ENCODE measurements at regions not wholly inside any gene's neighbourhood (a gene's known extent, or its start where the extent isn't known, plus 50 kb on each side); places are given as distances from the start of the nearest gene placed in this dataset.
"Not testable (repeated sequence)": the region's sequence is repeated elsewhere in the genome, so short reads cannot be mapped to it uniquely, and the experiment has no call there.

DNA sequence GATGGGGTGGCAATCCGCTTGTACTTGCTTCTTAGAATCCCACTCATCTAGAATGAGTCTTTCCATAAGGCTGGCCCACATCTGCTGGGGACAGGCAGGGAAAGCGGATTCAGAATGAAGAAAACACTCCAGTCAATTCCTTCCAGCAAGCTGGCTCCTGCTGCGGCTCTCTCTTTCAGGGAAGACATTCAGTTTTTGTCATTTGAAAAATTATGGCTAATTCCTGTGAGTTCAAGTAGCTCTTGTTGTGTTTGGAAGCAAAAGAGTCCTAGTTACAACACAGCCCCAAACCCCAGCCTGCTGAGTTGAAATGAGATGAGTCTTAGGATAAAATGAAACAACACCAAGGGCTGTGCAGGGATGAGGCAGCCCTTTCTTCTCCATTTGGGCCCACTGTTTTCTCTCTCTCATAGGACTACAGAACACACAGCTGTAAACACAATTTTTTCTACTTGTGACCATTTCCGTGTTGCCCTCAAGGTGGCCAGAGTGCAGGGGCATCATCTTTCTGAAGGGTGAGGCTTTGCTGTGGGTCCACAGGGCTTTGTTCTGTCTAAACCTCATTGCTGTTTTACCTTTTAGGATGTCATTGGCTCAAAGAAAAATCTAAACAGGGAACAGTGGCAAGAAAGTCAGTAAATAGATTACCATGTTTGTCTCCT lies 90.8 kb upstream of the EEPD1 start:
- peaks cover 9% of the 10 kb centered on the region for H3K9me3 Mint-ChIP-seq (ENCODE audit: unreplicated experiment)

DNA sequence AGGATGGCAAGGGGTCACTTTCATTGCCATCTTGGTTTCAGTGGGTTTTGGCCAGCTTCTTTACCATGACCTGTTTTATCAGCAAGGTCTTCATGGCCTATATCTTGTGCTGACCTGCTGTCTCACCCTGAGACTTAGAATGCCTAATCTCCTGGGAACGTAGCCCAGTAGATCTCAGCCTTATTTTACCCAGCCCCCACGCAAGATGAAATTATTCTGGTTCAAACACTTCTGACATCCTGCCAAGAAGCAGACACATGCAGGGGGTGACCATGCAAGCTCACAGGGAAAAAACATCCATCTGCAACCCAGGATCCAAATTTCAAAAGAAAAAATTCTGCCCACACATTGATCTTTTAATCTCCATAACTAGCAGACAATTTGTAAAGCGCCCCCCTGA lies 88.4 kb upstream of the EEPD1 start:
- TF ChIP-seq, protein P1, sequence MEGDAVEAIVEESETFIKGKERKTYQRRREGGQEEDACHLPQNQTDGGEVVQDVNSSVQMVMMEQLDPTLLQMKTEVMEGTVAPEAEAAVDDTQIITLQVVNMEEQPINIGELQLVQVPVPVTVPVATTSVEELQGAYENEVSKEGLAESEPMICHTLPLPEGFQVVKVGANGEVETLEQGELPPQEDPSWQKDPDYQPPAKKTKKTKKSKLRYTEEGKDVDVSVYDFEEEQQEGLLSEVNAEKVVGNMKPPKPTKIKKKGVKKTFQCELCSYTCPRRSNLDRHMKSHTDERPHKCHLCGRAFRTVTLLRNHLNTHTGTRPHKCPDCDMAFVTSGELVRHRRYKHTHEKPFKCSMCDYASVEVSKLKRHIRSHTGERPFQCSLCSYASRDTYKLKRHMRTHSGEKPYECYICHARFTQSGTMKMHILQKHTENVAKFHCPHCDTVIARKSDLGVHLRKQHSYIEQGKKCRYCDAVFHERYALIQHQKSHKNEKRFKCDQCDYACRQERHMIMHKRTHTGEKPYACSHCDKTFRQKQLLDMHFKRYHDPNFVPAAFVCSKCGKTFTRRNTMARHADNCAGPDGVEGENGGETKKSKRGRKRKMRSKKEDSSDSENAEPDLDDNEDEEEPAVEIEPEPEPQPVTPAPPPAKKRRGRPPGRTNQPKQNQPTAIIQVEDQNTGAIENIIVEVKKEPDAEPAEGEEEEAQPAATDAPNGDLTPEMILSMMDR (IDR thresholded peaks at IDR 0.05; ENCODE audit: unreplicated experiment), result no peak
- Mint-ChIP-seq H3K4me1 (ENCODE audit: insufficient read depth, unreplicated experiment) (no peaks in the 10 kb centered on the region), H3K4me3 (ENCODE audit: unreplicated experiment) (no peak overlapping the region), H3K27ac (ENCODE audit: low read depth, unreplicated experiment) (no peak overlapping the region), H3K27me3 (ENCODE audit: insufficient read depth, unreplicated experiment) (peaks cover 31% of the 10 kb centered on the region), H3K36me3 (ENCODE audit: insufficient read depth, unreplicated experiment) (no peaks in the 10 kb centered on the region), H3K9me3 (ENCODE audit: unreplicated experiment) (peaks cover 9% of the 10 kb centered on the region)
- ChIA-PET POLR2A (interaction anchor here (0.8 to 0.9 kb wide), 2 partner anchors 16 kb away, joined by 3 read pairs; no protein-coding TSS in a partner anchor), CTCF (no interaction called here)
- DNase-seq (ENCODE audit: unreplicated experiment), result no peak
- intact Hi-C loops (cut with micrococcal nuclease), result no loop called here
- BruUV-seq (replicated peaks), result no TSS peak

More for the DNA sequence above, 90.8 kb upstream of the EEPD1 start:
- no TSS peak for BruUV-seq (replicated peaks)
- no peak overlapping the region for H3K27ac Mint-ChIP-seq (ENCODE audit: low read depth, unreplicated experiment)
- H3K27me3 Mint-ChIP-seq (ENCODE audit: insufficient read depth, unreplicated experiment), result peaks cover 42% of the 10 kb centered on the region
- intact Hi-C loops (cut with micrococcal nuclease), result no loop called here
- H3K4me3 Mint-ChIP-seq (ENCODE audit: unreplicated experiment), result no peak overlapping the region
- no peak for DNase-seq (ENCODE audit: unreplicated experiment)
- TF ChIP-seq, protein P1 (IDR thresholded peaks at IDR 0.05; ENCODE audit: unreplicated experiment), result no peak
- no peaks in the 10 kb centered on the region for H3K4me1 Mint-ChIP-seq (ENCODE audit: insufficient read depth, unreplicated experiment)
- H3K36me3 Mint-ChIP-seq (ENCODE audit: insufficient read depth, unreplicated experiment), result no peaks in the 10 kb centered on the region
- CTCF ChIA-PET, result interaction anchor here (0.6 to 1.2 kb wide), 2 partner anchors 87 to 683 kb away, joined by 3 to 4 read pairs; no protein-coding TSS in a partner anchor
- POLR2A ChIA-PET, result no interaction called here

DNA sequence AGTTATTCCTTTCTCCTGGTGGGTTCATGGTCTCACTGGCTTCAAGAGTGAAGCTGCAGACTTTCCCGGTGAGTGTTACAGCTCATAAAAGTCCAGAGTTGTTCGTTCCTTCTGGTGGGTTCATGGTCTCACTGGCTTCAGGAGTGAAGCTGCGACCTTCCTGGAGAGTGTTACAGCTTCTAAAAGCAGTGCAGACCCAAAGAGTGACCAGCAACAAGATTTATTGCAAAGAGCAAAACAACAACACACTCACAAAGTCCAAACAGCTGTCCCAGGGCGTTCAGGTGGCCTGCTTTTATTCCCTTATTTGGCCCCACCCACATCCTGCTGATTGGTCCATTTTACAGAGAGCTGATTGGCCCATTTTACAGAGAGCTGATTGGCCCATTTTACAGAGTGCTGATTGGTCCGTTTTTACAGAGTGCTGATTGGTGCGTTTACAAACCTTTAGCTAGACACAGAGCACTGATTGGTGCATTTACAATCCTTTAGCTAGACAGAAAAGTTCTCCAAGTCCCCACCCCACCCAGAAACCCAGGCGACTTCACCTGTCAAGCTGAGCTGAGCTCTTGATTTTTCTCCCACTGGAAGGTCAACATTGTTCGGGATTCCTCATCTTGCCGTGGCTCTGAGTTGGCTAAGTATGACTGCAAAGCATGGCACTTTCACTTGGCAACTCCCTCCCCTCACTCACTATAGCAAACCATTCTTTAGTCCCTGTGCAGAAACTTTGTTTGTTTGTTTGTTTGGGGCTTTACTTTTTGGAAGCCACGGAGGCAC lies 87.3 kb upstream of the EEPD1 start:
- DNase-seq (ENCODE audit: unreplicated experiment); BruUV-seq (replicated peaks); H3K9me3 Mint-ChIP-seq (ENCODE audit: unreplicated experiment); CTCF ChIA-PET; H3K4me1 Mint-ChIP-seq (ENCODE audit: insufficient read depth, unreplicated experiment); H3K36me3 Mint-ChIP-seq (ENCODE audit: insufficient read depth, unreplicated experiment); H3K27ac Mint-ChIP-seq (ENCODE audit: low read depth, unreplicated experiment); H3K4me3 Mint-ChIP-seq (ENCODE audit: unreplicated experiment); intact Hi-C loops (cut with micrococcal nuclease): not testable (repeated sequence)
- H3K27me3 Mint-ChIP-seq (ENCODE audit: insufficient read depth, unreplicated experiment), result peaks cover 42% of the 10 kb centered on the region
- POLR2A ChIA-PET, result interaction anchor here (0.8 to 0.9 kb wide), 2 partner anchors 17 to 265 kb away, joined by 3 read pairs; partner anchors contain the start of gene SEPTIN7

DNA sequence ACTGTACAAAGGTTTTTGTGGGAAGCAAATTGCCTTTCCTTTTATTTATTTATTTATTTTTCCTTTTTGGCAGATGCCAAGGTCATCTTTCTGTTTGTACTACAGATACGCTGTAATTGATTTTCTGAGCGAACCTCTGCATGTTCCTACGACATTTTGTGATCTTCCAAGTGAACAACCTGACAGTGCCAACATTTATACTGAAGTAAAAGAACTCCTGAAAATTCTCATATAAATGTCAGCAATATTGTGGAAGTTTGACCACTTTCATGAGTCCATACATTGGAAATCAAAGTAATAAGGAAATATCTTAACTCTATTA lies 86.8 kb upstream of the EEPD1 start:
- H3K27ac Mint-ChIP-seq (ENCODE audit: low read depth, unreplicated experiment), result no peak overlapping the region
- POLR2A ChIA-PET, result no interaction called here
- H3K4me3 Mint-ChIP-seq (ENCODE audit: unreplicated experiment), result no peak overlapping the region
- H3K36me3 Mint-ChIP-seq (ENCODE audit: insufficient read depth, unreplicated experiment), result no peaks in the 10 kb centered on the region
- CTCF ChIA-PET, result no interaction called here
- intact Hi-C loops (cut with micrococcal nuclease), result no loop called here
- BruUV-seq (replicated peaks), result no TSS peak
- peaks cover 43% of the 10 kb centered on the region for H3K27me3 Mint-ChIP-seq (ENCODE audit: insufficient read depth, unreplicated experiment)
- no peak for DNase-seq (ENCODE audit: unreplicated experiment)
- H3K4me1 Mint-ChIP-seq (ENCODE audit: insufficient read depth, unreplicated experiment), result no peaks in the 10 kb centered on the region
- H3K9me3 Mint-ChIP-seq (ENCODE audit: unreplicated experiment), result peaks cover 9% of the 10 kb centered on the region
- TF ChIP-seq, protein P1 (IDR thresholded peaks at IDR 0.05; ENCODE audit: unreplicated experiment), result no peak

Data from MCF 10A (cell line).